Stimulated activated CD4-positive, alpha-beta T cell treated with anti-CD3 and anti-CD28 coated beads, Interleukin-1b, Interleukin-23, amount 100 ng/mL, for 1 hour (primary cell): ENCODE measurements at regions not wholly inside any gene's neighbourhood (a gene's known extent, or its start where the extent isn't known, plus 50 kb on each side); places are given as distances from the start of the nearest gene placed in this dataset.

ENCODE experiments used
- DNase-seq, 2 donors: peaks; one replicate each; pipeline ENCODE4 v3.0.0-alpha.2; 2020; ENCODE audit warnings: low read depth in 2 of 2

- no peak for DNase-seq
Observed at GRCh38 chr19:28416245-28416644, 796.7 kb downstream of the UQCRFS1 start.

GRCh38 chr19:28414748-28415147, 798.2 kb downstream of the UQCRFS1 start:
- DNase-seq = no peak

GRCh38 chr19:28409859-28410258, 803.1 kb downstream of the UQCRFS1 start:
- no peak for DNase-seq

GRCh38 chr19:28406966-28407365, 806.0 kb downstream of the UQCRFS1 start:
- DNase-seq = no peak

GRCh38 chr19:28405346-28405742, 807.6 kb downstream of the UQCRFS1 start:
- DNase-seq = no peak

GRCh38 chr19:28404472-28404871, 808.5 kb downstream of the UQCRFS1 start:
- DNase-seq = no peak

- no peak for DNase-seq
Observed at GRCh38 chr19:28403690-28404089, 809.3 kb downstream of the UQCRFS1 start.

GRCh38 chr19:28402701-28403290, 810.2 kb downstream of the UQCRFS1 start:
- no peak for DNase-seq

- no peak for DNase-seq
Observed at GRCh38 chr19:28401739-28402424, 811.1 kb downstream of the UQCRFS1 start.

- DNase-seq = no peak
Observed at GRCh38 chr19:28400953-28401671, 811.8 kb downstream of the UQCRFS1 start.

- DNase-seq = no peak
Observed at GRCh38 chr19:28399187-28399586, 813.8 kb downstream of the UQCRFS1 start.

GRCh38 chr19:28397800-28398199, 815.2 kb downstream of the UQCRFS1 start:
- no peak for DNase-seq

GRCh38 chr19:28397306-28397705, 815.6 kb downstream of the UQCRFS1 start:
- DNase-seq = no peak

GRCh38 chr19:28396287-28396831, 816.6 kb downstream of the UQCRFS1 start:
- no peak for DNase-seq

GRCh38 chr19:28394725-28395124, 818.2 kb downstream of the UQCRFS1 start:
- no peak for DNase-seq

- DNase-seq = no peak
Observed at GRCh38 chr19:28393574-28394336, 819.2 kb downstream of the UQCRFS1 start.

- no peak for DNase-seq
Observed at GRCh38 chr19:28388988-28389387, 824.0 kb downstream of the UQCRFS1 start.

- no peak for DNase-seq
Observed at GRCh38 chr19:28387507-28387906, 825.4 kb downstream of the UQCRFS1 start.

GRCh38 chr19:28386470-28386869, 826.5 kb downstream of the UQCRFS1 start:
- no peak for DNase-seq

GRCh38 chr19:28386066-28386465, 826.9 kb downstream of the UQCRFS1 start:
- DNase-seq = no peak

GRCh38 chr19:28377077-28377476, 835.9 kb downstream of the UQCRFS1 start:
- no peak for DNase-seq

- DNase-seq = no peak
Observed at GRCh38 chr19:28374971-28375370, 838.0 kb downstream of the UQCRFS1 start.
